GM21576 (cell line): ENCODE measurements at regions not wholly inside any gene's neighbourhood (a gene's known extent, or its start where the extent isn't known, plus 50 kb on each side); places are given as distances from the start of the nearest gene placed in this dataset.
"Not testable (repeated sequence)": the region's sequence is repeated elsewhere in the genome, so short reads cannot be mapped to it uniquely, and the experiment has no call there.

Experiments
- ATAC-seq: cut with Tn5 transposase; IDR thresholded peaks from one replicate; pipeline ENCODE4 v1.9.1; 2021; ENCODE audit warnings: mild to moderate bottlenecking, moderate library complexity; ENCODE audit not compliant: unreplicated experiment

GRCh38 chr5:119879446-119879845 is 250.1 kb downstream of the FAM170A start:
- no peak for ATAC-seq

GRCh38 chr5:119895066-119895465 is 265.7 kb downstream of the FAM170A start:
- ATAC-seq, result no peak

DNA sequence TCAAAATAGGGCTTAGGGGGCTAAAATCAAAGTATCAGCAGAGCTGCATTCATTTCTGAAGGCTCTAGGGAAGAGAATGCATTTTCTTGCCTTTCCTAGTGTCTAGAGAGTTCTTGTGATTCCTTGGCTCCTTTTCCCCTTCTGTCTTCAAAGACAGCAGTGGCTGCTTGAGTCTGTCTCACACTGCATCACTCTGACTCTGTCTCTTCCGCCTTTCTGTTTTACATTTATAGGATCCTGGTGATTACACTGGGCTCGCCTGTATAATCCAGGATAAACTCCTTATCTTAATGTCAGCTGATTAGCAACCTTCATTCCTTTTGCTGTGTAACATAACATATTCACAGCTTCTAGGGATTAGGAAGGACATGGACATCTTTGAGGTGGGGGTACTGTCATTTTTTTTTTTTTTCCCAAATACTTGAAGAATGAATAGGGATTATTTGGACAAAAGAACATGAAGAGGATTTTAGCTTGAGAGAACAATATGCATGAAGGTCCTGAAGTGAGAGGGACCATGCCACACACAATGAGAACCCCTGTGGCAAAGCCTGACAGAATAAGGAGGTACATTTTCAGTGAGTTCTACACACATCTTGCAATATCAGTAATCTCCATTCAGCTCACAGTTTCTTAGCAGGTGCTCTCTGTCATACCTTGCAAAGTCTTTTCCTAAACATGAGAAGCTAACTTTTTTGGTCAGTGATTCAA is 267.6 kb downstream of the FAM170A start:
- no peak for ATAC-seq

DNA sequence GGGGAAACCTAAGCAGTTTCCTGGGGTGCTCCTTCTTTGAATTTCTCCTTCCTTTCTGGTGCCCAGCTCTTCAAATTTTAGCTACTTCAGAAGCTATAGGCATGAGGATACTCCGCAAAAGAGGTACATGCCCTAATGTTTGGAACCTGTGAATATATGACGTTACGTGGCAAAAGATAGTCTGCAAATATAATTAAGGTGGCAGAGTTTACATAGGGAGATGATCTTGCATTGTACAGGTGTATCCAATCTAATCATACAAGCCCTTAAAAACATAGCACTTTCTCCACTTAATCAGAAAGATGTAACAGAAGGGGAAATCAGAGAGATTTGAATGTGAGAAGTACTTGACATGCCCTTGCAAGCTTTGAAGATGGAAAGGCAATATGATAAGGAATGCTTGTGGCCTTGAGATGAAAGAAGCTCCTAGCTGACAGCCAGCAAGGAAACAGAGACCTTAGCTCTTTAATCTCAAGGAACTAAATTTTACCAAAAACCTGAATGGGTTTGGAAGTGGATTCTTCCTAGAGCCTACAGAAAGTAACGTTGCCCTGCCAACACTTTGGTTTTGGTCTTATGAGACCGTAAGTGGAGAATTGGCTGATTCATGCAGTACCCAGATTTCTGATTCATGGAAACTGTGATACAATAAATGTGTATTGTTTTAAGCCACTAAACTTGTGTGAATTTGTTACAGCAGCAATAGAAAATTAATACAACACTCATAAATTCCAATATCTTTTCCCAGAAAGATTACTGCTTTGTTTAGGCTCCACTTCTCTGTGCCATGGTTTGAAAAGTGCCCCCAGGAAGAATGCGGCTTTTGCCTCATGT is 268.4 kb downstream of the FAM170A start:
- no peak for ATAC-seq

DNA sequence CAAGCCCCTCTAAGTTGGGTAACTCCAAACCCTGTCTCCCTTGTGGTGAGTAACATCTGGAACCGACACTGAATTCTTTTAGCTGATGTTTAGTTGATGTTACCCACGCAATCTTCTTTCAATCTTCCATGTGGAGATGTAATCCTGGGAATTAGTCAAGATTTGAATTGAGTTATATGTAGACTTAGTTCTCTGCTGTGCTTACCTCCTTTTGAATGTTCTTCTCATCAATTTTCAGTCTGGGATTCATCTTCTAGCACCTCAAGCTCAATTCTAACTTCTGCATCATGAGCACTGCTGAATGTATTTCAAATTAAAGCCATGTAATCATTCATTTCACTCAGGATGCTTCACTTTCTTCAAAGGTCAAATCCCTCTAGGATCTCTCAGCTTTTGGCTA is 270.6 kb downstream of the FAM170A start:
- ATAC-seq, result no peak

DNA sequence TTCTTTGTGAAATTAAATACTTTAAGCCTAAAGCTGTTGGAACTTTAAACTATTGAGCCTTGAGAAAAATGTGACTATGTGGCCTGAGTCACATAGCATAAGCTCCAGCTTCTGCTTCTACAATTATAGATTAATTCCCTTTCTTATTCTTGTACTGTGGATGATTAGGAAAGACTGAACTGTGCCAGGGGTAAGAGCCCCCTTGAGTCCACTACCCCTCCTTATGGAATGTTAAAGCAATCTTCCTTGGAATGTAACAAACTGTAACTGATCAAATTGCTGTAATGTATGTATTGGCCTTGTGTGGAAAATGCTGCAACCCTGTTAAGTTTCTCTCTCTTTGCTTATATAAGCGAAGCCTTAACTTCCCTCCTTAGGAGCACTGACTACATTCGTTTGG is 273.2 kb downstream of the FAM170A start:
- ATAC-seq, result no peak

DNA sequence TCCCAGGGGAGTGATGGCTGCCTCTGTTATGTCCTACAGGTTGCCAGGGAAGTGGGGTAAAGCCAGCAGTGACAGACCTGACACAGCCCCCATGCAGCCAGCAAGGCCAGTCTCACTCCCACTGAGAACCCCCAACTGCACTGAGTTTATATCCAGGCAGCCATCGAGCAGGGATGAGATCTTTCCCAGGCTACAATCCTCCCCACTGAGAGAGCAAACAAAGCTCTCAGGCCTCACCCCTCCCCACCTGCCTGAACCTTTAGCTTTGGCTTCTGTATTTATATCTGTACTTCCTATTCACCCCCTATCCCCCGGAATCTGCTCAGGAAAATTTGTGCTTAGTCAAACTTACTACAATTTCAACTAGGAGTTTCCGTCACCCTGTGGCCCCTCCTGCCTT is 284.1 kb downstream of the FAM170A start:
- ATAC-seq, result no peak

- ATAC-seq, result no peak
Measured at GRCh38 chr5:119919279-119919678, 289.9 kb downstream of the FAM170A start.

DNA sequence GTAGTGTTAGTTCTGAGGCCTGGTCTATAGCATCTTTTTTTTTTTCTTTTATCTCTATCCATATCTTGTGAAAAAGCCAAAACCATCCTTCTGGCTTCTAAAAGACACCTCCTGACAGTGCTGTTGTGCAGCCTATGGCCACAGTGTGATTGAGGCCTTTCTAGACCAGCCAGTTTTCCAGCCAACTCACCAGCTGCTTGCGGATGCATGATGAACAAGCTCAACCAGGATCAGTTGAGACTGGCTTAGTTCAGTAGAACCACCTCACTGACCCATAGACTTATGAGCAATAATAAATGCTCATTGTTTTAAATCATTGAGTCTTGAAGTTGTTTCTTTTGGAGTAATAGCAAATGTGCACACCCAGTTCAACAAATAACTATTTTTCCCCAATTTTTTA is 296.9 kb downstream of the FAM170A start:
- ATAC-seq, result no peak

- no peak for ATAC-seq
Measured at GRCh38 chr5:119928974-119929373, 299.6 kb downstream of the FAM170A start.

GRCh38 chr5:119930490-119930889 is 301.1 kb downstream of the FAM170A start:
- no peak for ATAC-seq

- ATAC-seq, result no peak
Measured at GRCh38 chr5:119943148-119943547, 313.8 kb downstream of the FAM170A start.

GRCh38 chr5:119945691-119946090 is 316.3 kb downstream of the FAM170A start:
- ATAC-seq, result no peak

DNA sequence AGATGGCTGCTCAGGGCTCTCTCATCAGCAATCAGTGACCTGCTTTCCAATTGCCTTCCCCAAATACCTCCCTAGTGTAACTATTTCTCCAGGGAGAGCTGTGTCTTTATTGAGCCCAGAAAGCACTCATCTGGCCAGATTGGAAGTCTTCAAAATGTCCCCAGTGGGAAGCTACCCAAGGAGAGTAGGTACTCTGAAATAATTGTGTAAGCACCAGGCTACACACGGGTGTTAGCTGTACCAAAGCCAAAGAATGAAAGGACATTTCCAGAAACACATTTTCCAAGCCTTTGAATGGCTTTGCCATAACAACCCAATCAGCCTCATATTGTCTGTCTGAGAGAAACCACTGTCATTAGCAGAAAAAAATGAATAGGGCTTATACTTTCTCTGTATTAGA is 318.8 kb downstream of the FAM170A start:
- no peak for ATAC-seq

DNA sequence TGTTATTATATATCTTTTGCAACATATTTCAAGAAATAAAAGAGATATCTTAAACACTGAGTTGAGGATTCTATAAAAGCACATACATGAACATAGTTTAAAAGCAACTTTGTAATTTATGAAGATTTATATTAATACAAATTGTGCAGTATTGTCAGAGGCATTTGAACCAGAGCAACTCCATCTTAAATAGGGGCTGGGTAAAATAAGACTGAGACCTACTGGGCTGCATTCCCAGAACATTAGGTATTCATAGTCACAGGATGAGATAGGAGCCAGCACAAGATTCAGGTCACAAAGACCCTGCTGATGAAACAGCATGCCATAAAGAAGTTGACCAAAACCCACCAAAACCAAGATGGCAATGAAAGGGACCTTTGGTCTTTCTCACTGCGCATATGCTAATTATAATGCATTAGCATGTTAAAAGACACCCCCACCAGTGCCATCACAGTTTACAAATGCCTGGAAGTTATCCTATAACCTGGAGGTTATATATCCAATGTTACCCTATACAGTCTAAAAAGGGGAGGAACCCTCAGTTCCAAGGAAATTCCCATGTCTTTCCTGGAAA is 320.2 kb downstream of the FAM170A start:
- no peak for ATAC-seq

DNA sequence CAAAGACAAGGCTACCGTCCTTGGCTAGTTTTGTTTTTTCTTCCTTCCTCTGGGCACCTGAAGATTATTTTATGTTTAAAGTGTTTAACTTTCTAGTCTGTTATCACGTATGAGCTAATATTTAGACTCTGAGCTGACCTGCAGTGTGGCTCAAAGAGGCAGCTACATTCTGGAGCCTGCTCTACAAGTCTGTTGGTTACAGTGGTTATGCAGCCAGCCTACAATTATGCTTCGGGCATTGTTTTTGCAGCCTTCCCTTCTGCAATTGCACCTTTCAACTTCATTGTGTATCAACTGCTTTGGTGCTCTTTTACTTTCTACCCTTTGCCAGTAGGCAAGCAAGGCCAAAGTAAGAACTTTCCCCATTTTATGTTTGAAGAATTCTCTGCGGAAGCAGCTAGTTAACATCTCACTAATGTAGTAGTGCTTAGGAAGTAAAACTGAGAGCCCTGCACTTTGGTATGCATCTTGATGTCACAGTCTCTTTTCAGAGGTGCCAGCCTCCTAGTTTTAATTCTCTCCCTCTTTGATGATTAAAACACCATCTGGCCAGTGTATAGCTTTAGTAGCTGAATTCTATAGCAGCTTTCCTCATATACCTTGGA is 322.1 kb downstream of the FAM170A start:
- ATAC-seq, result no peak

- ATAC-seq, result no peak
Measured at GRCh38 chr5:119953474-119953873, 324.1 kb downstream of the FAM170A start.

- no peak for ATAC-seq
Measured at GRCh38 chr5:119954106-119954505, 324.7 kb downstream of the FAM170A start.

DNA sequence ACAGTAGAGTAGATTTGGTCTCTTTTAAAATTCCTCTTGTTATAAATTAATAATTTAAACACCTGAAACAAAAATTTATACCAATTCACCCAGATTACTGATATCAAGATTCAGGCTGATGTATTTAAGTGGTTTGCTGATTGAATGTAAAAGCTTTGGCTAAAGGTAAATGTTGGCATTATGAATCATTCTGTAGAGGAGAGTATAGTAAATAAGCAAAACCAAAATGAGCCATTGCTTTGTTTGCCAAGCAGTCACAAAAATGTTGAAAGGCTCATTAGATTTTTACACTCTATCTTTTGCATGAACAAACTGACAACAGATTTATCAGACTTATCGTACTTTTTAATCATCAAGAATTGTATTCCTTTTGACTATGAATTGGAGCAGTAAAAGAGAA is 332.6 kb downstream of the FAM170A start:
- ATAC-seq, result no peak

- ATAC-seq, result no peak
Measured at GRCh38 chr5:119966028-119966427, 336.7 kb downstream of the FAM170A start.

- no peak for ATAC-seq
Measured at GRCh38 chr5:119968690-119969089, 339.3 kb downstream of the FAM170A start.

DNA sequence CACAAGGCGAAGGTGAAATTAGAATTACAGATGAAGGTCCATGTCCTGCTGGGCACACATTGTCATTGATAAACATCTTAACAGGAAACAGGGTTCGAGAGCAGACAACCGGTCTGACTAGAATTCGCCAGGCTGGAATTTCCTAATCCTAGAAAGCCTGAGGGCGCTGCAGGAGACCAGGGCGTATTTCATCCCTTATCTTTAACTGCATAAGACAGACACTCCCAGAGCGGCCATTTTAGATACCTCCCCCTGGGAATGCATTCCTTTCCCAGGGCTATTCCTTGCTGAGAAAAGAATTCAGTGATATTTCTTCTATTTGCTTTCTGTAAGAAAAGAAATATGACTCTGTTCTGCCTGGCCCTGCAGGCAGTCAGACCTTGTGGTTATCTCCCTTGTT is 357.7 kb downstream of the FAM170A start:
- ATAC-seq, result not testable (repeated sequence)
